ENCODE measurements at regions not wholly inside any gene's neighbourhood (a gene's known extent, or its start where the extent isn't known, plus 50 kb on each side); places are given as distances from the start of the nearest gene placed in this dataset.

- TF ChIP-seq CTCF (IDR thresholded peaks at IDR 0.05; ENCODE audit: low read length) (no peak), EZH2 (optimal IDR thresholded peaks at IDR 0.05; ENCODE audit: low read depth, low read length) (no peak), EZH2phosphoT487 (IDR thresholded peaks at IDR 0.05; ENCODE audit: low read length) (no peak)
Observed at GRCh38 chr4:15144967-15145295, 142.7 kb downstream of the CPEB2 start.
